PFSK-1 (cell line): ENCODE measurements at regions not wholly inside any gene's neighbourhood (a gene's known extent, or its start where the extent isn't known, plus 50 kb on each side); places are given as distances from the start of the nearest gene placed in this dataset.

Source experiments
- FOXP2 ChIP-seq: optimal IDR thresholded peaks from 2 replicates; pipeline ENCODE3; 2011; ENCODE audit warnings: borderline replicate concordance, control low read depth, inconsistent platforms; ENCODE audit not compliant: insufficient read depth; ENCODE audit errors: extremely low read length, extremely low read depth
- POLR2AphosphoS5 ChIP-seq: IDR thresholded peaks from 2 replicates; pipeline ENCODE4 v1.6.1; 2012; ENCODE audit warnings: low read depth, mild to moderate bottlenecking, control low read depth, low read length, moderate library complexity
- SIN3A ChIP-seq: IDR thresholded peaks from 2 replicates; pipeline ENCODE4 v1.6.1; 2012; ENCODE audit warnings: mild to moderate bottlenecking, low read length, moderate library complexity, borderline replicate concordance; ENCODE audit not compliant: insufficient read depth
- TAF1 ChIP-seq: IDR thresholded peaks from 2 replicates; pipeline ENCODE4 v1.6.1; 2012; ENCODE audit warnings: low read length, control low read depth, borderline replicate concordance; ENCODE audit not compliant: insufficient read depth
- TF ChIP-seq, protein P1 (sequence below), 2 experiments: IDR thresholded peaks; 2 replicates each; pipeline versions ENCODE4 v1.6.1 to v1.8.0; 2011 to 2012; ENCODE audit warnings: low read depth in 2 of 2, low read length in 2 of 2, control low read depth in 1 of 2, inconsistent platforms in 1 of 2, mild to moderate bottlenecking in 1 of 2, moderate library complexity in 1 of 2; ENCODE audit not compliant: insufficient read depth in 1 of 2

DNA sequence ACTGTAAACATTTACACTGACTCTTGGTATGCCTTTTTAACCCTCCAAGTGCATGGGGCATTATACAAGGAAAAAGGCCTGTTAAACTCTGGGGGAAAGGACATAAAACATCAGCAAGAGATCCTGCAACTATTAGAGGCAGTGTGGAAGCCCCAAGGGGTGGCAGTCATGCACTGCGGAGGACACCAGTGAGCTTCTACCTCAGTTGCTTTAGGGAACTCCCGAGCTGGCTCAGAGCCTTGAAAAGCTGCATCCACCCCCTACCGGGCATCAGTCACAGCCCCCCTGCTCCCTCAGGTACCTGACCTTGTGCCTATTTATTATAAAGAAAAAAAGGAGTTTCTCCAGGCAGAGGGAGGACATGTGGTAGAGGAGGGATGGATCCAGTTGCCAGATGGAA, 695.6 kb upstream of the LMO3 start:
- TF ChIP-seq POLR2AphosphoS5 (no peak), FOXP2 (no peak), TAF1 (no peak), SIN3A (no peak)
- TF ChIP-seq, protein P1, sequence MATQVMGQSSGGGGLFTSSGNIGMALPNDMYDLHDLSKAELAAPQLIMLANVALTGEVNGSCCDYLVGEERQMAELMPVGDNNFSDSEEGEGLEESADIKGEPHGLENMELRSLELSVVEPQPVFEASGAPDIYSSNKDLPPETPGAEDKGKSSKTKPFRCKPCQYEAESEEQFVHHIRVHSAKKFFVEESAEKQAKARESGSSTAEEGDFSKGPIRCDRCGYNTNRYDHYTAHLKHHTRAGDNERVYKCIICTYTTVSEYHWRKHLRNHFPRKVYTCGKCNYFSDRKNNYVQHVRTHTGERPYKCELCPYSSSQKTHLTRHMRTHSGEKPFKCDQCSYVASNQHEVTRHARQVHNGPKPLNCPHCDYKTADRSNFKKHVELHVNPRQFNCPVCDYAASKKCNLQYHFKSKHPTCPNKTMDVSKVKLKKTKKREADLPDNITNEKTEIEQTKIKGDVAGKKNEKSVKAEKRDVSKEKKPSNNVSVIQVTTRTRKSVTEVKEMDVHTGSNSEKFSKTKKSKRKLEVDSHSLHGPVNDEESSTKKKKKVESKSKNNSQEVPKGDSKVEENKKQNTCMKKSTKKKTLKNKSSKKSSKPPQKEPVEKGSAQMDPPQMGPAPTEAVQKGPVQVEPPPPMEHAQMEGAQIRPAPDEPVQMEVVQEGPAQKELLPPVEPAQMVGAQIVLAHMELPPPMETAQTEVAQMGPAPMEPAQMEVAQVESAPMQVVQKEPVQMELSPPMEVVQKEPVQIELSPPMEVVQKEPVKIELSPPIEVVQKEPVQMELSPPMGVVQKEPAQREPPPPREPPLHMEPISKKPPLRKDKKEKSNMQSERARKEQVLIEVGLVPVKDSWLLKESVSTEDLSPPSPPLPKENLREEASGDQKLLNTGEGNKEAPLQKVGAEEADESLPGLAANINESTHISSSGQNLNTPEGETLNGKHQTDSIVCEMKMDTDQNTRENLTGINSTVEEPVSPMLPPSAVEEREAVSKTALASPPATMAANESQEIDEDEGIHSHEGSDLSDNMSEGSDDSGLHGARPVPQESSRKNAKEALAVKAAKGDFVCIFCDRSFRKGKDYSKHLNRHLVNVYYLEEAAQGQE (IDR thresholded peaks at IDR 0.05; ENCODE audit: insufficient read depth in 1 of 2, low read depth in 2 of 2, low read length in 2 of 2), result no peak

- TF ChIP-seq POLR2AphosphoS5 (no peak), SIN3A (no peak), TAF1 (no peak), FOXP2 (no peak)
- TF ChIP-seq, protein P1 (IDR thresholded peaks at IDR 0.05; ENCODE audit: insufficient read depth in 1 of 2, low read depth in 2 of 2, low read length in 2 of 2), result no peak
Observed at GRCh38 chr12:17296882-17297281, 690.9 kb upstream of the LMO3 start.

GRCh38 chr12:17286874-17287273, 680.9 kb upstream of the LMO3 start:
- no peak for TF ChIP-seq FOXP2
- no peak for TF ChIP-seq POLR2AphosphoS5
- TF ChIP-seq SIN3A, result no peak
- TF ChIP-seq TAF1, result no peak
- TF ChIP-seq, protein P1 (IDR thresholded peaks at IDR 0.05; ENCODE audit: insufficient read depth in 1 of 2, low read depth in 2 of 2, low read length in 2 of 2), result no peak

DNA sequence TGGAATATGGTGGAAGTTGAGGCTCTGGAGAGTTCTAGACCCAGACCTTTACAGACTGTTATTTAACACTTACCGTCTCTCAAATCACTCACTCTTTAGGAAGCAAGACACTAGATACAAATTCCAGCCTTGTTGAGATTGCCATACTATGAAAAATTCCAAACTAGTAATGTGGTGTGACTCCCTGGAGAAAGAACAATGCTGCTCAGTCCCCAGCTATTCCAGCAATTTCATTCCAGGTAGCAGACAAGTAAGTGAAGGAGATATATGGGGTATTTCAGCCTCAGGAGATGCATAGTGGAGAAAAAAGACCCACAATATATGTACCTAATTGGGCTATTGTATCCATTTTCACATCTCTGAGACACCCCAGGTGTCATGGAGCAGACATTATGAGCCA, 678.9 kb upstream of the LMO3 start:
- TF ChIP-seq, protein P1 (IDR thresholded peaks at IDR 0.05; ENCODE audit: insufficient read depth in 1 of 2, low read depth in 2 of 2, low read length in 2 of 2), result no peak
- no peak for TF ChIP-seq POLR2AphosphoS5
- no peak for TF ChIP-seq TAF1
- TF ChIP-seq FOXP2, result no peak
- TF ChIP-seq SIN3A, result no peak

DNA sequence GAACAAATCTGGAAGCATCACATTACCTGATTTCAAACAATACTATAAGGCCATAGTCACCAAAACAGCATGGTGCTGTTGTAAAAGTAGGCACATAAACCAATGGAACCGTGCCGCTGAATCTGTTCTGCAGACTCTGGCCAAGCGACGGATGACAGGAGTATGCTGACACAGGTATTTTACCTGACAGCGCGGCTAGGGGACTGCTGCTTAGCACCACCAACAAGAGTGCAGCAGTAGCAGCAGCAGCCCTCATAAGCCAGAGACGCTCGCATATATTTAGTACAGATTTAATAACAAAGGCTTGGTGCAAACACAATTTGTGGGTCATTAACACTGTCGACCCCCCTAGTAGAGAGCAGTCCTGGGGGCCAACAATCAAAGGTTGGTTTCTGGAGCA, 677.6 kb upstream of the LMO3 start:
- TF ChIP-seq, protein P1 (IDR thresholded peaks at IDR 0.05; ENCODE audit: insufficient read depth in 1 of 2, low read depth in 2 of 2, low read length in 2 of 2), result no peak
- TF ChIP-seq POLR2AphosphoS5, result no peak
- no peak for TF ChIP-seq TAF1
- no peak for TF ChIP-seq SIN3A
- TF ChIP-seq FOXP2, result no peak
